HCT116 (cell line): ENCODE measurements at regions not wholly inside any gene's neighbourhood (a gene's known extent, or its start where the extent isn't known, plus 50 kb on each side); places are given as distances from the start of the nearest gene placed in this dataset.

Experiments
- ATF3 ChIP-seq: IDR thresholded peaks from 2 replicates; pipeline ENCODE4 v1.6.1; 2012
- CEBPB ChIP-seq: IDR thresholded peaks from 2 replicates; pipeline ENCODE4 v1.6.1; 2012; ENCODE audit warnings: low read depth
- CTCF ChIP-seq, 3 experiments: fragments of 200-600 bp in 1 of 3; sonication (generic) in 1 of 3; IDR thresholded peaks in 2 of 3; conservative IDR thresholded peaks in 1 of 3; 2 replicates each; pipeline ENCODE4 v1.5.1; 2012 to 2017; ENCODE audit warnings: low read depth in 2 of 3, low read length in 2 of 3, antibody characterized with exemption in 1 of 3, borderline replicate concordance in 1 of 3, control low read depth in 1 of 3, mild to moderate bottlenecking in 1 of 3, mixed read lengths in 1 of 3, mixed run types in 1 of 3, moderate library complexity in 1 of 3; ENCODE audit not compliant: insufficient read depth in 1 of 3
- EGR1 ChIP-seq: IDR thresholded peaks from 2 replicates; pipeline ENCODE4 v1.6.1; 2012; ENCODE audit warnings: low read depth
- EZH2 ChIP-seq: fragments of 200-600 bp; sonication (generic); IDR thresholded peaks from 2 replicates; pipeline ENCODE4 v1.6.1; 2017; ENCODE audit warnings: antibody characterized with exemption, mixed run types
- MAX ChIP-seq: IDR thresholded peaks from 2 replicates; pipeline ENCODE4 v1.6.1; 2012
- POLR2A ChIP-seq: IDR thresholded peaks from 2 replicates; pipeline ENCODE4 v1.7.0; 2011; ENCODE audit warnings: borderline replicate concordance; ENCODE audit not compliant: insufficient read depth, insufficient read length; ENCODE audit errors: extremely low read depth
- POLR2AphosphoS5 ChIP-seq: IDR thresholded peaks from 2 replicates; pipeline ENCODE4 v1.6.1; 2011; ENCODE audit warnings: mild to moderate bottlenecking, low read depth, low read length, moderate library complexity
- REST ChIP-seq: IDR thresholded peaks from 2 replicates; pipeline ENCODE4 v1.6.1; 2012; ENCODE audit warnings: low read depth
- SIN3A ChIP-seq: IDR thresholded peaks from 2 replicates; pipeline ENCODE4 v1.6.1; 2012; ENCODE audit warnings: low read depth
- SRF ChIP-seq: IDR thresholded peaks from 2 replicates; pipeline ENCODE4 v1.6.1; 2012; ENCODE audit warnings: low read depth
- ZFX ChIP-seq: fragments of 450-650 bp; IDR thresholded peaks from 2 replicates; pipeline ENCODE4 v1.6.1; 2017
- ZNF274 ChIP-seq: fragments of 200-500 bp; sonication (Bioruptor generic); IDR thresholded peaks from 2 replicates; pipeline ENCODE4 v1.6.1; 2014; ENCODE audit warnings: mild to moderate bottlenecking, low read depth, low read length, inconsistent platforms

GRCh38 chr5:34552686-34553085, 103.4 kb upstream of the RAI14 start:
- TF ChIP-seq SRF (no peak), CTCF (IDR thresholded peaks at IDR 0.05 in 2 of 3, conservative IDR thresholded peaks at IDR 0.05 in 1 of 3; ENCODE audit: borderline replicate concordance in 1 of 3, insufficient read depth in 1 of 3, low read depth in 2 of 3, low read length in 2 of 3) (no peak), EGR1 (no peak), CEBPB (no peak), EZH2 (no peak), POLR2AphosphoS5 (no peak), POLR2A (no peak), ZFX (no peak), MAX (no peak), REST (no peak), SIN3A (no peak), ATF3 (no peak), ZNF274 (no peak)
